ENCODE measurements at regions not wholly inside any gene's neighbourhood (a gene's known extent, or its start where the extent isn't known, plus 50 kb on each side); places are given as distances from the start of the nearest gene placed in this dataset.

- no peak overlapping the region for H3K27ac Mint-ChIP-seq
- intact Hi-C loops (cut with micrococcal nuclease): no loop called here
- H3K36me3 Mint-ChIP-seq: no peaks in the 10 kb centered on the region
Measured at GRCh38 chr13:26926371-26926770, 165.8 kb upstream of the GPR12 start.

GRCh38 chr13:26923824-26924605 is 163.4 kb upstream of the GPR12 start:
- H3K4me3 Mint-ChIP-seq: no peak overlapping the region
- H3K4me1 ChIP-seq (ENCODE audit: control insufficient read depth in 1 of 2, insufficient read depth in 2 of 2, low read length in 2 of 2): no peaks in the 10 kb centered on the region
- no peaks in the 10 kb centered on the region for H3K79me2 ChIP-seq (ENCODE audit: insufficient read depth, low read length)
- no peak for DNase-seq
- peaks cover 0 to 2% (median 0%) of the 10 kb centered on the region in 7 donors for H3K9me3 Mint-ChIP-seq
- no peaks in the 10 kb centered on the region for H3K27me3 ChIP-seq (ENCODE audit: control insufficient read depth in 2 of 2, insufficient read depth in 2 of 2, low read length in 2 of 2)
- H3K27ac ChIP-seq (ENCODE audit: low read depth in 1 of 2, low read length in 2 of 2): no peak overlapping the region
- H3K36me3 Mint-ChIP-seq: no peaks in the 10 kb centered on the region
- no peak for TF ChIP-seq CTCF (IDR thresholded peaks at IDR 0.05)
- H3K36me3 ChIP-seq (replicated peaks in 1 of 2; ENCODE audit: control insufficient read depth in 1 of 2, insufficient read depth in 2 of 2, low read length in 2 of 2): no peaks in the 10 kb centered on the region
- H3K9ac ChIP-seq (ENCODE audit: insufficient read depth, low read length, poor library complexity, severe bottlenecking): no peak overlapping the region
- H3K27ac Mint-ChIP-seq: no peak overlapping the region
- intact Hi-C loops (cut with micrococcal nuclease): no loop called here
- H3K9me3 ChIP-seq (replicated peaks in 1 of 2; ENCODE audit: control insufficient read depth in 1 of 2, insufficient read depth in 1 of 2, low read length in 2 of 2): no peaks in the 10 kb centered on the region
- peaks cover 10 to 15% (median 11%) of the 10 kb centered on the region in 3 donors for H3K27me3 Mint-ChIP-seq (ENCODE audit: low read depth in 3 of 3)
- H3K4me1 Mint-ChIP-seq: peaks cover 3% of the 10 kb centered on the region
- 18% methylated on average over 5 of the region's 7 CpGs for WGBS (ENCODE audit: insufficient coverage)
- H3K4me3 ChIP-seq (replicated peaks in 1 of 3; ENCODE audit: low read depth in 2 of 3, low read length in 3 of 3): no peak overlapping the region
- H2AFZ ChIP-seq (ENCODE audit: insufficient read depth, low read depth, low read length, poor library complexity, severe bottlenecking): no peak overlapping the region
- no peaks in the 10 kb centered on the region for H4K20me1 ChIP-seq (ENCODE audit: insufficient read depth, low read length)
- H3K4me2 ChIP-seq (replicated peaks; ENCODE audit: extremely low read depth, low read length, poor library complexity, severe bottlenecking): no peak overlapping the region

More at GRCh38 chr13:26926371-26926770, 165.8 kb upstream of the GPR12 start:
- H3K4me3 ChIP-seq (replicated peaks in 1 of 3; ENCODE audit: low read depth in 2 of 3, low read length in 3 of 3): no peak overlapping the region
- H3K4me1 ChIP-seq (ENCODE audit: control insufficient read depth in 1 of 2, insufficient read depth in 2 of 2, low read length in 2 of 2): no peaks in the 10 kb centered on the region
- WGBS (ENCODE audit: insufficient coverage): 92% methylated on average over 5 of the region's 7 CpGs
- peaks cover 0 to 2% (median 0%) of the 10 kb centered on the region in 7 donors for H3K9me3 Mint-ChIP-seq
- H3K79me2 ChIP-seq (ENCODE audit: insufficient read depth, low read length): no peaks in the 10 kb centered on the region
- H2AFZ ChIP-seq (ENCODE audit: insufficient read depth, low read depth, low read length, poor library complexity, severe bottlenecking): no peak overlapping the region
- peaks cover 10 to 13% (median 11%) of the 10 kb centered on the region in 3 donors for H3K27me3 Mint-ChIP-seq (ENCODE audit: low read depth in 3 of 3)
- no peaks in the 10 kb centered on the region for H3K36me3 ChIP-seq (replicated peaks in 1 of 2; ENCODE audit: control insufficient read depth in 1 of 2, insufficient read depth in 2 of 2, low read length in 2 of 2)
- DNase-seq: no peak
- no peak overlapping the region for H3K9ac ChIP-seq (ENCODE audit: insufficient read depth, low read length, poor library complexity, severe bottlenecking)
- H3K4me3 Mint-ChIP-seq: no peak overlapping the region
- H3K4me2 ChIP-seq (replicated peaks; ENCODE audit: extremely low read depth, low read length, poor library complexity, severe bottlenecking): no peak overlapping the region
- no peak for TF ChIP-seq CTCF (IDR thresholded peaks at IDR 0.05)
- H3K4me1 Mint-ChIP-seq: peaks cover 3% of the 10 kb centered on the region
- H4K20me1 ChIP-seq (ENCODE audit: insufficient read depth, low read length): no peaks in the 10 kb centered on the region
- no peaks in the 10 kb centered on the region for H3K27me3 ChIP-seq (ENCODE audit: control insufficient read depth in 2 of 2, insufficient read depth in 2 of 2, low read length in 2 of 2)
- H3K27ac ChIP-seq (ENCODE audit: low read depth in 1 of 2, low read length in 2 of 2): no peak overlapping the region
- H3K9me3 ChIP-seq (replicated peaks in 1 of 2; ENCODE audit: control insufficient read depth in 1 of 2, insufficient read depth in 1 of 2, low read length in 2 of 2): no peaks in the 10 kb centered on the region

Data from CD14-positive monocyte (primary cell).